ENCODE measurements at regions not wholly inside any gene's neighbourhood (a gene's known extent, or its start where the extent isn't known, plus 50 kb on each side); places are given as distances from the start of the nearest gene placed in this dataset.
"Not testable (repeated sequence)": the region's sequence is repeated elsewhere in the genome, so short reads cannot be mapped to it uniquely, and the experiment has no call there.

DNA sequence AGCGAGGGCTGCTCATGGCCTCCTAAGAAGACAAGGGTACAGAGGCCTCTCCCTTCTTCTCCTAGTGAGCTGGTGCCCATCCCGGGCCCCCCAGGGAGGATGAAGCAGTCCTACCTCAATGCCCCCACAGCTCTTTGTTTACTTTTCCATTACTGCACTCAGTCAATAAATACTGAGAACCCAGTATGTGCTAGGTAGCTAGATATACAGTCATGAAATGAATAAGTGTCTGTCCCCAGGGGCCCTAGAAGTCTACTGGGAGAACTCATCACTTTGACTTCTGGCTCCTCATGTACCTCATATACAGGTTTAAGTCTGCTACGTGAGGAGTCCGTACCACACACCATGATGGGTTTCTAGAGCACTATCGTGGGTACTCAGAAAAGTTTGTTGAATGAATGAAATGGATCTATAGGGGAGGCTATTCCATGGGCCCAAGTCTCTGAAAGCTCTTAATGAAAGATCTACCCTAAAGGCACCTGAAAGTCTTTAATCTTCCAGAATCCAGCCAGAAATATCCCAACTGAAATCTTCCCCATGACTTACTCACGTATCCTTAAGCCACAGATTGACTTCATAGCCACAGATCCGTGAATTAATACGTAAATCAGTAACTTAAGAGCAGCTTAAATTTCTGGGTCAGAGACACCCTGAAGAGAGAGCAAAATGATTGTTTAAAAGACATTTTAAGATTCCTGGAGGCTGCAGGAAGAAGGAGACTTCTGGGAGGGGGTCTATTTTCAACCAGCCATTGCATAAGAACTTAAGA is 51.6 kb upstream of the POMP start:
- DNase-seq: no peak

DNA sequence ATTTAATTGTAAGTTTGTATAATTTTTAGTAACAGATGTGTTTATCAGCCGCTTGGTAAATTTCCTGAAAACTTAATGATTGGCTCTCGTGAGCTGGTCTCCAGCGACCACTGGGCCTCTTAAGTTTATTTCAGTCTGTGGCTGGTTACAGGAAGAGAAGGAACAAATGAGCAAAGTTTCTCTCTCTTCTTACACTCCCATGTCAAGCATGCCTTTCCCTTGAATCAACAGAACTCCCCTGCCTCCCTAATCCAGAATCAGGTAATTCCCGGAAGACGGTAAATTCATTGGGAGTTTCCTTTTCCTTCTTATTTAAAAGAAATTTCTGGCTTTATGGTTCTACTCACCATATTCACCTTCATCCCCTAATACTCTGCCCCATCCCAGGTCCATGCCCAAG is 52.5 kb upstream of the POMP start:
- no peak for DNase-seq

DNA sequence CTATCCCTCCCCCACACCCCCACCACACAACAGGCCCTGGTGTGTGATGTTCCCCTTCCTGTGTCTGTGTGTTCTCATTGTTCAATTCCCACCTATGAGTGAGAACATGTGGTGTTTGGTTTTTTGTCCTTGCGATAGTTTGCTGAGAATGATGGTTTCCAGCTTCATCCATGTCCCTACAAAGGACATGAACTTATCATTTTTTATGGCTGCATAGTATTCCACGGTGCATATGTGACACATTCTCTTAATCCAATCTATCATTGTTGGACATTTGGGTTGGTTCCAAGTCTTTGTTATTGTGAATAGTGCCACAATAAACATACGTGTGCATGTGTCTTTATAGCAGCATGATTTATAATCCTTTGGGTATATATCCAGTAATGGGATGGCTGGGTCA is 53.8 kb upstream of the POMP start:
- not testable (repeated sequence) for DNase-seq

DNA sequence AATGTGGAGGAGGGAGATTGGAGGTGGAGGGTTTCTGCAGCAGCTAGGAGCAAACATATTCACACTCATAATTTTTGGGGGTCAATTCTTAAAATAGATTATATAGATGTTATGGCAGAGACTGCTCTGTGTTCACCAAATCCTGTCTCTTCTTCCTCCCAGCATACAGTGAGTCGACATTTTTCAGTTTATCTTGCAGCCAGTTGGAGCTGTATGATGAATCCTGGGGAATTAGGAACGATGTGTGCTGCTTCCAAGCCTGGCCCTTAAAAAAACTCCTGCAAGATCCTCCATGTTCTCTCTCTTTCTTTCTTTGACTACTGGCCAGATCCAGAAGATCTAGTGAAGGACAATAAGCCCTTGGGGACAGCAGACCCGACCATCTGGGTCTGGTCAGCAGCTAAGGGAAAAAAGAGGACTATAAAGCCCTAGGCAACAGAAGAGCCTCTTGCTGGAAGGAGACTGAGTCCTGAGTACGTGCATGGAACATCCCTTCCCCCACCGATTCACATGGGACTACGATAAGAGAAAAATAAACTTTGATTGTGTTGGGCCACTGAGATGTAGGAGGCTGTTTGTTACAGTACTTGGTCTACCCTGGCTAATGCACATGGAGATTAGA is 55.8 kb upstream of the POMP start:
- no peak for DNase-seq

DNA sequence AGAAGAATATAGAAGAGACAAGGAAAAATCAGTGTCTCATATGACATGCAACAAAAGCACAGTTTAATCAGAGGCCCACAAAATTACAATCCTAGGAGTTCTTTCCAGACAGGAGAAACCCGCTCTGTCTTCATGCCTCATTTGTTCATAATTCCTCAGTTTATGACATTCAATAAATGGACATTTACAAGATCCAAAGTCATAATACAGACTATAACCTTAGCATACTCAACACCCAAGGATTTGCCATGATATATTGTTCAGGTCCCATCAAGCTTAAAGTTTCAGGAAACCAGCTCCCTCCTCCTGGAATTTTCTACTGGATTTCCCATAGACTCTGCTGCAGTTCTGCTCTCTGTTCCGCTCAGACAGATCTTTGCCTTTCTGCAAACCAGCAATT is 56.4 kb upstream of the POMP start:
- DNase-seq: no peak

DNA sequence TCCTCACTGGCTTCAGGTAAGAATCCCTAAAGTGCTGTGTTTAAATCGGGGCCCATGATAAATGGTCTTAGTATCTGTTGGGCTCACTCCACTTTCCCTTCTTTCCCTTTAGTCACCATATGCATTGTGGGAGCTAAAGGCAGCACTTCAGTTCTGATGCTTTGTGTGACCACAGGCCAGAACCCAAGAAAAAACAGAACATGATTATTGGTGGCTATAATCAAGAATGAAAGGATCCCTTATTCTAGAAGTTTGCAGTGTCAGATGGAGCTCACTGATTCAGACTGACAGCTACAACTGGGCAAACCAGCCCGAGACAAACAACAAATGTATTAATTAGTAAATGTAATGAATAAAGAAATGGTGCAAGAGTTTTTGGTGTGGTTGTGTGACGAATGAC is 57.3 kb upstream of the POMP start:
- DNase-seq: no peak

DNA sequence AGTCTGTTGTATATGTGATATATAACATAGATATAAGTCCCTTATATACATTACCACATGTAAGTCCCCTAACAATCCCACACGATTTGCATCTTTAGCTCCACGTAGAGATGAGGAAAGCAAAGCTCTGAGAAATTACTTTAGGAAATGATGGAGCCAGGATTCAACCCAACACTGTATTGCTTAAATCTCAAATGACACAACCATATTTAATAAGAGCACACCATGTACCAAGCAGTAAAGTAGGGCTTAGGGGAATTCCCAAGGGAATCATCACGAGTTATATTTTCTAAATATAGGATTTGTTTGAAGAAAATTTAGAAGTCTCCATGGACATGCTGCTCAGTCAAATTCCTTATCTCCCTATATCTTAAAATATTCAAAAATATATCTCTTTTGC is 61.3 kb upstream of the POMP start:
- no peak for DNase-seq

DNA sequence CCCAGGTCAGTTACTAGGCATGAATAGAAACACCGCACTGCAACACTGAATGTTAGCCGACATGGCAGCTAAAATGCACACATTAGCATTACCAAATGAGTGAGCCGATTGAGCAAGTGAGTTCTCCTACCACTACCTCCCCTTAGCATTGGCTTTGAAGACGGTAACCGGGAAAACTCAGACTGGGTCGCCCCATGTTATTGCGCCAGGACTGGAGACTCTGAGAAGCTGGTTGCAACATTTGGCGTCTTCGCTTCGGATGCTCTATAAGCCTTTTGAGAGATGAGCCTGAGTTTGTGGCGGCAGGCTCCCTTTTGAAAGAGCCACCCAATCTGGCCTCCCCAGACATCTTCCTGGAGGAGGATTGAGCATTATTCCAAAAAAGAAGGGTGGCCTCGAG is 68.5 kb upstream of the POMP start:
- DNase-seq: no peak

DNA sequence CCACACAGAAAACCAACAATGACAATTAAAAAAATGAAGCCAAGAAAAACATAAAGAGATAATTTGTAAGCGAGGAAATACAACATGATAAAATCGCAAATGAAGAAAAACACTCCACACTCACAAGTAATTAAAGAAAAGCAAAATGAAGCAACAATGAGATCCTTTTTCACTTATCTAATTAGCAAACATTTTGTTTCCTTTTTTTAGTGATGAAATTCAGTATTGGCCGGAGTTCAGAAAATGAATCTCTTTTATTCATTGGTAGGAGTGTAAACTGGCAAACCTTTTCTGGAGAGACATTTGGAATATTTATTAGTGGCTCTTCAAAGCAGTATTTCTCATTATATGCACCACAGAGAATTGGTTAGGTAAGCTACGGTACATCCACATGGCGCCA is 70.6 kb upstream of the POMP start:
- no peak for DNase-seq

DNA sequence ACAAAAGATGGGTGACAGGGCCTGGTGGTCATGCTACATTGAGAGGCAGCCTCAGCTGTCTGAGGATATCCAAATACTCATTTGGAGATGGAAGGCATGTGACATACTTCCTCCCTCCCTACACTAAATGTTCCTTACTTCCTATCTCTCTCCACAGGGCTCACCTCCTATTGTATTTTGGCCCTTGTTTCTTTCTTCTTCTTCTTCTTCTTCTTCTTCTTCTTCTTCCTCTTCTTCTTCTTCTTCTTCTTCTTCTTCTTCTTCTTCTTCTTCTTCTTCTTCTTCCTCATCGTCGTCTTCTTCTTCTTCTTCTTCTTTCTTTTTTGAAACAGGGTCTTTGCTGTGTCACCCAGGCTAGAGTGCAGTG is 71.8 kb upstream of the POMP start:
- no peak for DNase-seq

DNA sequence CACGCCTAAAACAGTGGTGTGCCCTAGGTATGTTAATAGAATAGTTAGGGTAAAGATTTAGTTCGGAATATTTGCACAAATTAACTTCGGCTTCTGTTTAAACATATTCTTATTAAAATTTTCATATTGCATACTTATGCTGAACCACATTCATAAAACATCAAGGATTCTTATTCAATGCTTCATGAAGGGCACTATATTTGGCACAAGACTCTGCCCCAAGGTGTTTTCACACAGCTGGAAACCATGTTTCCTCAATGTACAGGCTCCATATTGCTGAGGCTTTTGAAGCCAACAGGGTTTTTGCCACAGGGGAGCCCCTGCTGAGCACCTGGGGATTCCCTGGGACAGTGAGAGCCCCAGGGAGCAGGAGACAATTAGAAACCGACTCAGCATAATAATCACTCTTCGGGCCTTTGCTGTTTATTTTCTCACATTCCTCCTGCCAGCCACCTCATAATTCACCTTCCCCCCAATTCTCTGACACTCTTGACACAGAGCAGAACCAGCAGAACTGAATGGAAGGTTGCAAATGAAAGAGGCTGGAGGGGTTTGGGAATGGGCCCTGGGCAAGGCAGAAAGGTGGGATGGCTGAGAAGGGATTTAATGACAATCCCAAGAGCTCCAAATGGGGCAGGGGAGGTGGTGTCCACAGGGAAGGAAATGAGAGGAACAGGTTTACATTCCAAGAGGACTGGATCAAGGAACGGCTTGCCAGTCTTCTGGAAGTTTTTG is 72.3 kb upstream of the POMP start:
- DNase-seq: no peak

DNA sequence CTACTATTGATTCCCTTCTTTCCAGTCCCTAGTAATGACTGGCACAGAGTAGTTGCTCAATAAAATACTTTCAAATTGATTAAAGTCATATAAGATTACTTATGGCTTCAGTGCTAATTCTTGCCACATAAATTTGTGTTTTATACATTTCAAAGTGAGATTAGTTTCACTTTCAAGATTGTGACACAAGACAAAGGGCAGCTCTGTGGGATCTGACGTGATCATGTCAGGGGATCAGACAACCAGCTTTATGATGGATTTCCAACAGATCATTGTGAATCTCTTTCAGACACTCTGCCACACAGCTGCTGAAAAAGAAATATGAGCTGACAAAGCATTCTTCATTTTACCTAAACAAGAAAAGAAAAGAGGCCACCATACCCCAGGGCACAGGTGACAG is 73.4 kb upstream of the POMP start:
- no peak for DNase-seq

DNA sequence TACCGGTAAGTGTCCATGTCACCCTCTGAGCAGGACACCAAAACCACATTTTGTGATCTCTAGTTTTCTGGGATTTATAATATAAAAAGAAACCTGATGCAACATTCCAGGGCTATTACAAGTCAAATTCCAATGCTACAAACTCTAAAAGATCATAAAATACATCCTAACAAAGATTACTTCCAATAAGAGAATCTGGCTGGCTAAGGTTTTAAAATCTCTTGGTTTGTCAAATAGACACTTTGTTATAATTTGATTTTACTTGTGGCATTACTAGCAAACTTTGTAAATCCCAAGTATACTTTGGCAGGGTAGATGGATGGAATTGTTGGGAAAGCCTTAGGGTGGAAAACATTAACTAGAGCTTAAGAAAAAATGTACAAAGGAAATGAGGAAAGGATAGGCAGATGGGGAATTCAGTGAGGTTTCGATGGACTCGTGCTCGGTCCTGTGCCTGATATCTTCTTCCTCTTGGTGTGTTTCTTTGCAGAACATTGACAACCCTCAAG is 74.0 kb upstream of the POMP start:
- no peak for DNase-seq

DNA sequence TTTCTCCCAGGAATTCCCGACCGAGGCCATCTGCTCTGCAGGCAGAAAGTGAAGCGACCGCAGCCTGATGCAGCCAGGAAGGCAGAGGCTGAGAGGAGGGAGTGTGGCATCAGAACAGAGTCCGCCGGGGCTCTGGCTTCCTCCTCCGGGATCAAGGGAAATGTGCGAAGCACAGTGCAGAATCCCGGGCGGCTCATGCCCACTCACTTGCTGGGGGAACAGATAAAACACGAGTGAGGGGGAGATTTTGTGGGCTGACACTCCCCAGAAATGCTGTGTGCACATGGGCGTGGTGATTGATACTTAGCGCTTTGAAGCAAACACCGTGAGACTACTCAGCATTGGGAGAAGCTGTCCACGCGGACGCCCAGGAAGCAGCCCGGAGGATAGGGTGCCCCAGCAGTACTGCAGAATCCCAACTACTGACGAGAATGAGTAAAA is 75.3 kb upstream of the POMP start:
- no peak for DNase-seq

DNA sequence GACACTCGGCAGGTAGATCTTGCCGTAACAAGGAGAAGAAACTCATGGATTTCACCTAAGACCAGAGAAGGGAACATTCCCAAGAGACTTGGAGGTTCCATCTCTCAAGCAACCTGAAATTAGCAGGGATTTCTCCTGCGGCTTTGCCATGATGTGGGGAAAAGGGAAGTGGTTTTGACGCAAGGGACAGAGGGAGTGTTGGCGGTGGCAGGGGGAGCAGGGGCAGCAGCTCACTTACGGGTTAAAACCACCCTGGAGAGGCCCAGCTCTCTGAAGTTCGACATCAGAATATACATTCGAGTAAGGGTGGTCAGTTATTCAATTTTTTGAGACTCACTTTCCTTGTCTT is 76.1 kb upstream of the POMP start:
- DNase-seq: peak; percentile 5 to 10

DNA sequence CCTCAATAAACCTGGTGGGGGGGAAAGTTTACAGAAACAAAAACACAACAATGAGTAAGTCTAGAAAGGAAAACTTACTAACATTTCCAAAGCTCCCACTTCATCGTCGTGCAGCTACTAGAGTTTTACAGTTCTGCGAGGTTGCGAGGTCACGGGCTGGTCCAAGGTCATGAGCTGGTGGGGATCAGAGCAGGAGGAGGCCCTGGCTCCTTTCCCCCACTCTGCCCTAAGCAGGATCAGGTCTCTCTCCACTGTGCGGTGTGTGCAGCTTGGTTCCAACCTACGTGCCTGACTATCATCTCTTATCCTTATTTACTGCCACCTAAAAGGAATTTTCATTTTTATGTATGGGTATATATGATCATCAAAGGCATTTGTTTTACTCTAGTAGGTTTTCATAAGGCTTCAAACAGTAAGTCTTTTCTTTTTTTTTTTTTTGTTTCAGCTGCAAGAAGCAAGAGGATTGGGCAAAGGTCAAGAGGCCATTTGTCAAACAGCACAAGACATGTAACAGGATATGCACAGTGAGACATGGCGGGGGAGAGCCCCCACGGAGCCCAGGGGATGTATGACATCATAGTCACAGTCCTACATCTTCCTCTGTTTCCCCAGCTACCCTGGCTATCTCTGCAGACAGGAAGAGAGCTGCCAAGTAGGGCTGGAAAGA is 76.6 kb upstream of the POMP start:
- DNase-seq: no peak

DNA sequence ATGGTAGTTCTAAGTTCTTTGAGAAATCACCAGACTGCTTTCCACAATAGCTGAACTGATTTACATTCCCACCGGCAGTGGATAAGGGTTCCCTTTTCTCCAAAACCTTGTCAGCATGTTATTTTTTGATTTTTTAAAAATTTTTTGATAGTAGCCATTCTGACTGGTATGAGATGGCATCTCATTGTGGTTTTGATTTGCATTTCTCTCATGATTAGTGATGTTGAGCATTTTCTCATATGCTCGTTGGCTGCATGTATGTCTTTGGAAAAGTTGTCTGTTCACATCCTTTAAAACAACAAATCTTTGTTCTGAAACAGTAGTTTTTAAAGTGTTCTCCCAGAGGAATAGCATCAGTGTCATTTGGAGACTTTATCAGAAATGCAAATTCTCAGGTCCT is 77.5 kb upstream of the POMP start:
- DNase-seq: no peak

DNA sequence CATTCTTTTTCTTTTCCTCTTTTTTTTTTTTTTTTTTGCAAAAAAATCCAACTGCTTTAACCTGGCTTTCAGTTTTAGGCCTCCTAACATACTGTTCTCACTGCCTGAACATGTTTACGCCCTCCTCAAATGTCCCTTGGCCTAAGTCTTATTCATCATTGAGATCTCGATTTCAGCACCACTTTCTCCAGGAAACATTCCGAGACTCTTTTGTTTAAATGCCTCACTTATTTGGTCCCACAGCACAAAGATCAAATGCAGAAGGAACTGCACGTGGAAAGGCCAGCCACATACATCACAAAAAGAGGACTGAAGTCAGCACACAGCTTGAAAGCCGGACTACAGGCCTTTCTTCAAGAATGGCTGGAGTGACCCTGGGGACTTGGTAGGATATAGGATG is 79.2 kb upstream of the POMP start:
- DNase-seq: no peak

DNA sequence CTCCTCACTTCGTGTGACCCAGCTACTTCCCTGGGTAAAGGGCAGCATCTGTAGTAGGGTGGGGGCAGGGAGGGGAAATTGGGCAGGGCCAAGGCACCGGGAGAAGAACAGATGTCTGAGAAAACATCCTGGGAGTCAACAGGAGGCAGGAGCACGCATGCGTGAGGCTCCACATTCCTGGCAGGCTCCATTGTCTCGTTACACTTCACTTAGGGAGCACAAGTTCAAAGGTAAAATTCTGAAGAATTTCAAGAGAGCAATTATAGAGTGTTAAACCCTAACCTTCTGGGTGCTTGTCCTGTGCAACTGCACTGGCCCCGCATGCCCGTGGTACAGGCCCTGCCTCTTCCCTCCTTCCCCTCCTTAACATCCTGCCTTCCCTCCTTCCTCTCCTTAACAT is 79.6 kb upstream of the POMP start:
- no peak for DNase-seq

DNA sequence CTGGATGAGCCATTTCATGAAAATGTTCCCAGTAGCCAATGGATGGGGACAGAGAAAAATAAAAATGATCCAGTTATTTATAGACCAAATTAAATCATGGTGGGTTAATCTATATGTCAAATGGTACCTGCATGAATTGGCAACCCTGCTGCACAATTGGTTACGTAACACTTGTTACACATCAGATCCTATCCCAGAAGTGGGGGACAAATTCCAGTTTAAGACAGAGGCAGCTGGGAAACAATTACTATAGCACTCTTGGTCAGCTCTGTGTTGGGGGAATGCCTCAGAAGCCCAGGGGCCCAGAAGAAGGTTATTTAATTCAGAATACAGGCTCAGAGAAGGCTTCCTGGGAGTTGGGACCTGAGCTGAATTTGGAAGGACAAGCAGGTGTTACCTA is 81.1 kb upstream of the FLT1 start:
- no peak for DNase-seq

DNA sequence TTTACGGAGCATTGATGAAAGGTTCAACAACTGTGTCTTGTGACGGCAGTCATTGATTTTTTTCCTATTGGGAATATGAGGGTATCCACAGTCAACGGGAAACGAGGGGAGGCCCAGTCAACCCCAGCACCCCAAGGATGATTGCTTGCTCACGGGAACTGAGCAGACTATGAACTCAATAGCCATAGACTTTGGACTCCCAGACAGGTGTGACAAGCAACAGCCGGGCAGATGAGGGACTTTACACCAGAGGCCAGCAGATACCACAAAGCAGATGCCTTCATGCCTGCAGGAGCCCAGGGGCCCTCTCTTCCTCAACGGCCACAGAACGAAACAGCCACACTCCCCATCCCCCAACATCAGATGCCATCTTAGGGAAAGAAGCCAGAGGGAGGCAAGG is 80.3 kb upstream of the FLT1 start:
- DNase-seq: no peak

DNA sequence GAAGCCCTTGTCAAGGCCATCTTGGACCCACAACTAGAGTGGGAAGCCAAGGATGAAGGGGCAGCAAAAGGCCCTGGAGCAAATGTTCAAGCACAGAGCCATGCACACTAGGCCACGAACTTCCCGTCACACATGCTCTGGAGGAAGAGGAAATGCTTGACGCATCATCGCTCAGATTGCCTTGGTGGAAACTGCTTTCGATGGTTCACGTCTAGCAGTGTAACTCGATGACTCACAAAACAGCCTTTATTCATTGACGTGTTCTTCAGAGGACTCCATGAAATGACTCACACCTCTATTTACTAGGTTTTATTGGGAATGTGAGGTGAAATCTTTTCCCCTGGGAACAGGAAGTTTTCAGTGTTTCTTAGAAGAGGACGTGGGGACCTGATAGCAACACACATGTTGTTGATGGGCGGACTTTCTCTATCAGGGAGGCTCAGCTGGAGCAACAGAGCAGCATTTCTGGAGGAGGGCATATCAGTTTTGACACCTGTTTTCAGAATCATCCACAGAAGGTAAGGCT is 79.8 kb upstream of the FLT1 start:
- no peak for DNase-seq

DNA sequence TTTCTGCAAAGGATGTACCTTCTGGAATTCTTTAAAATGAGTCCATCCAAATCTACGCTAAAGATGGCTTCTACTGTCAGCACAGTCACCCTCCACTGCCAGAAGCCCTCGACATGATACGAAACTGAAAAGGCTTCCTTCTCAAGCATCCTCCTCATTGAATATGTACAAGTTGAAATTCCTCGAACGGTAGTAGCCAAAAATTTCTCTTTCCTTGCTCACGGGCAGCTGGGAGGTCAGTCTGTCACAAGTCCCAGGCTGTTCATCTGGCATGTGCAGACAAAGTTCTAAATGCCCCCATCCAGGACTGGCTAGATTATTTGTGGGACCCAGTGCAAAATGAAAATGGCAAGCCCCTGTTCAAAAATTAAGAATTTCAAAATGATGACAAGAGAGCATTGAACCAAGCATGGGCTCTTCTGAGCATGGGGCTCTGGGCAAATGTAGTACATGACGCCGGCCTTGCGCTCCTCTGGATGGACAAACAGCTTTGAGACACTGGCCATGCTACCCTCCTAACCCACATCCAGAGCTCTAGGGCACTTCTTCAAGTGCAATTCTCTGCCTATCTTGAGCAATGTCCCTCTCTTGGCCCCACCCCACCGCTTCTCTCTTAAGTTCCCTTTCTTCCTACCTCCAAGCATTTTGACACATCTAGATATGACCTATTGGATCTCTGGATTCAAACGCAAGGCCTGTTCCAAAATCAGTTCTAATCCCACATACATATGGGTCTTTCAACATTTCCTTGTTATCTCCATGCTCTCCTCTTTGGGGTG is 78.9 kb upstream of the FLT1 start:
- no peak for DNase-seq

Measured in Kasumi-1 (cell line).